GM18505 (cell line): ENCODE measurements at regions not wholly inside any gene's neighbourhood (a gene's known extent, or its start where the extent isn't known, plus 50 kb on each side); places are given as distances from the start of the nearest gene placed in this dataset.

Source experiments
- ATAC-seq: cut with Tn5 transposase; IDR thresholded peaks from one replicate; pipeline ENCODE4 v1.9.1; 2021; ENCODE audit not compliant: unreplicated experiment
- POLR2A ChIP-seq: IDR thresholded peaks from 4 replicates; pipeline ENCODE4 v1.6.1; 2011; ENCODE audit warnings: borderline replicate concordance; ENCODE audit not compliant: insufficient read depth, insufficient read length; ENCODE audit errors: extremely low read depth

GRCh38 chr2:156907806-156908205 lies 349.7 kb upstream of the GALNT5 start:
- peak; percentile 62 for ATAC-seq
- TF ChIP-seq POLR2A: no peak

GRCh38 chr2:156908825-156909224 lies 348.7 kb upstream of the GALNT5 start:
- no peak for TF ChIP-seq POLR2A
- ATAC-seq: peak; percentile 88

GRCh38 chr2:156909983-156910382 lies 347.5 kb upstream of the GALNT5 start:
- no peak for ATAC-seq

GRCh38 chr2:156915332-156915731 lies 342.2 kb upstream of the GALNT5 start:
- no peak for ATAC-seq
- no peak for TF ChIP-seq POLR2A

More at GRCh38 chr2:156909983-156910382, 347.5 kb upstream of the GALNT5 start:
- no peak for TF ChIP-seq POLR2A

- no peak for TF ChIP-seq POLR2A
- no peak for ATAC-seq
These were observed 339.1 kb upstream of the GALNT5 start for GRCh38 chr2:156918410-156918809.

- no peak for TF ChIP-seq POLR2A
- no peak for ATAC-seq
These were observed 327.1 kb upstream of the GALNT5 start for GRCh38 chr2:156930423-156930822.

GRCh38 chr2:156933645-156934225 lies 323.8 kb upstream of the GALNT5 start:
- ATAC-seq: no peak
- no peak for TF ChIP-seq POLR2A

GRCh38 chr2:156935616-156936015 lies 321.9 kb upstream of the GALNT5 start:
- ATAC-seq: no peak

GRCh38 chr2:156937430-156937829 lies 320.1 kb upstream of the GALNT5 start:
- ATAC-seq: no peak
- TF ChIP-seq POLR2A: no peak

More at GRCh38 chr2:156935616-156936015, 321.9 kb upstream of the GALNT5 start:
- TF ChIP-seq POLR2A: no peak

- TF ChIP-seq POLR2A: no peak
These were observed 312.6 kb upstream of the GALNT5 start for GRCh38 chr2:156944871-156945270.

GRCh38 chr2:156947261-156947660 lies 310.2 kb upstream of the GALNT5 start:
- TF ChIP-seq POLR2A: no peak
- no peak for ATAC-seq

More at GRCh38 chr2:156944871-156945270, 312.6 kb upstream of the GALNT5 start:
- no peak for ATAC-seq

- TF ChIP-seq POLR2A: no peak
- ATAC-seq: no peak
These were observed 301.8 kb upstream of the GALNT5 start for GRCh38 chr2:156955701-156956100.

GRCh38 chr2:156956161-156956560 lies 301.3 kb upstream of the GALNT5 start:
- no peak for ATAC-seq
- no peak for TF ChIP-seq POLR2A

- TF ChIP-seq POLR2A: no peak
- ATAC-seq: no peak
These were observed 299.1 kb upstream of the GALNT5 start for GRCh38 chr2:156958374-156958773.

- TF ChIP-seq POLR2A: no peak
- ATAC-seq: no peak
These were observed 298.0 kb upstream of the GALNT5 start for GRCh38 chr2:156959481-156959880.
